IMR-90 (cell line): ENCODE measurements at regions not wholly inside any gene's neighbourhood (a gene's known extent, or its start where the extent isn't known, plus 50 kb on each side); places are given as distances from the start of the nearest gene placed in this dataset.

Experiments
- BHLHE40 ChIP-seq: fragments of 150-350 bp; IDR thresholded peaks from 2 replicates; pipeline ENCODE4 v1.6.1; 2016; ENCODE audit warnings: mild to moderate bottlenecking, low read depth, low read length
- CHD1 ChIP-seq: IDR thresholded peaks from 2 replicates; pipeline ENCODE4 v1.6.1; 2012; ENCODE audit warnings: low read depth, low read length, improper control_type of control experiment
- CTCF ChIP-seq: conservative IDR thresholded peaks from 2 replicates; pipeline ENCODE4 v1.5.1; 2012; ENCODE audit warnings: mild to moderate bottlenecking, low read depth, low read length, improper control_type of control experiment
- MXI1 ChIP-seq: IDR thresholded peaks from 2 replicates; pipeline ENCODE4 v1.6.1; 2012; ENCODE audit warnings: low read depth, mild to moderate bottlenecking, low read length, moderate library complexity, borderline replicate concordance
- POLR2A ChIP-seq: IDR thresholded peaks from 2 replicates; pipeline ENCODE4 v1.6.1; 2012; ENCODE audit warnings: mild to moderate bottlenecking, low read depth, low read length
- RAD21 ChIP-seq: IDR thresholded peaks from 2 replicates; pipeline ENCODE4 v1.6.1; 2012; ENCODE audit warnings: low read length, improper control_type of control experiment
- RCOR1 ChIP-seq: IDR thresholded peaks from 2 replicates; pipeline ENCODE4 v1.6.1; 2012; ENCODE audit warnings: mild to moderate bottlenecking, low read length, improper control_type of control experiment; ENCODE audit not compliant: insufficient replicate concordance
- USF2 ChIP-seq: fragments of 150-350 bp; IDR thresholded peaks from 2 replicates; pipeline ENCODE4 v1.6.1; 2017; ENCODE audit warnings: mild to moderate bottlenecking, antibody characterized with exemption, low read length, low read depth

- TF ChIP-seq POLR2A (no peak), CTCF (no peak), RCOR1 (no peak), RAD21 (no peak), USF2 (no peak), BHLHE40 (no peak), MXI1 (no peak), CHD1 (no peak)
These were observed 1418.0 kb downstream of the STIM2 start for GRCh38 chr4:28278676-28279075.
